Keratinocyte (primary cell): ENCODE measurements at regions not wholly inside any gene's neighbourhood (a gene's known extent, or its start where the extent isn't known, plus 50 kb on each side); places are given as distances from the start of the nearest gene placed in this dataset.

Experiments used
- DNase-seq: peaks from one replicate; pipeline ENCODE4 v3.0.0-alpha.2; 2011; ENCODE audit warnings: low read depth, missing footprints, low spot score
- FAIRE-seq: peaks from 2 replicates; lab custom pipeline; 2011; peaks lifted over from hg19 to GRCh38; lab: Jason Lieb, UNC
- H2AFZ ChIP-seq: 2 replicates; pipeline ENCODE4 v1.6.0; 2012; ENCODE audit warnings: low read length, control low read depth, inconsistent platforms; ENCODE audit not compliant: control insufficient read depth
- H3K27ac ChIP-seq: 2 replicates; pipeline ENCODE4 v1.5.1; 2011; ENCODE audit warnings: low read length; ENCODE audit not compliant: control insufficient read depth, insufficient read depth
- H3K27me3 ChIP-seq: 3 replicates; pipeline ENCODE4 v1.6.0; 2011; ENCODE audit warnings: low read length; ENCODE audit not compliant: control insufficient read depth, insufficient read depth; ENCODE audit errors: extremely low read depth
- H3K36me3 ChIP-seq, 2 experiments: 2 replicates in 1 of 2; 3 replicates in 1 of 2; pipeline ENCODE4 v1.5.1; 2011; ENCODE audit warnings: low read length in 2 of 2, mild to moderate bottlenecking in 1 of 2; ENCODE audit not compliant: control insufficient read depth in 2 of 2, insufficient read depth in 2 of 2; ENCODE audit errors: extremely low read depth in 1 of 2
- H3K4me1 ChIP-seq: 3 replicates; pipeline ENCODE4 v1.5.1; 2011; ENCODE audit warnings: low read length; ENCODE audit not compliant: control insufficient read depth, insufficient read depth; ENCODE audit errors: extremely low read depth
- H3K4me2 ChIP-seq: 3 replicates; pipeline ENCODE4 v1.6.0; 2011; ENCODE audit warnings: low read depth, low read length; ENCODE audit not compliant: control insufficient read depth, insufficient read depth; ENCODE audit errors: extremely low read depth
- H3K4me3 ChIP-seq, 3 experiments: fragments of 200-600 bp in 1 of 3; sonication (generic) in 1 of 3; 2 replicates in 2 of 3; 3 replicates in 1 of 3; pipeline ENCODE4 v1.5.1; 2011 to 2016; ENCODE audit warnings: low read length in 3 of 3, mild to moderate bottlenecking in 3 of 3, control low read depth in 2 of 3, inconsistent platforms in 1 of 3, low read depth in 1 of 3, mixed read lengths in 1 of 3, mixed run types in 1 of 3, moderate library complexity in 1 of 3; ENCODE audit not compliant: control insufficient read depth in 2 of 3, insufficient read depth in 2 of 3; ENCODE audit errors: extremely low read depth in 1 of 3
- H3K79me2 ChIP-seq: 2 replicates; pipeline ENCODE4 v1.6.0; 2012; ENCODE audit warnings: low read length; ENCODE audit not compliant: control insufficient read depth, insufficient read depth
- H3K9ac ChIP-seq: 3 replicates; pipeline ENCODE4 v1.6.0; 2011; ENCODE audit warnings: low read length; ENCODE audit not compliant: control insufficient read depth, insufficient read depth; ENCODE audit errors: extremely low read depth
- H3K9me1 ChIP-seq: 3 replicates; pipeline ENCODE4 v1.6.0; 2011; ENCODE audit warnings: low read length; ENCODE audit not compliant: control insufficient read depth, insufficient read depth; ENCODE audit errors: extremely low read depth
- H3K9me3 ChIP-seq: 2 replicates; pipeline ENCODE4 v1.5.1; 2012; ENCODE audit warnings: low read depth, low read length; ENCODE audit not compliant: control insufficient read depth
- H4K20me1 ChIP-seq: 3 replicates; pipeline ENCODE4 v1.6.0; 2011; ENCODE audit warnings: low read length; ENCODE audit not compliant: control insufficient read depth, insufficient read depth; ENCODE audit errors: extremely low read depth
- EZH2 ChIP-seq: IDR thresholded peaks from one replicate; pipeline ENCODE4 v1.6.1; 2012; ENCODE audit warnings: inconsistent platforms, mild to moderate bottlenecking, low read length, moderate library complexity
- dilution Hi-C: fragments of 300-500 bp; cut with MboI; formaldehyde crosslinking; loops from one replicate; pipeline ENCODE4 v1.7.0; 2020; ENCODE audit warnings: low sequenced_read_pairs; ENCODE audit not compliant: extremely low pct_ligation_motif_present
- TF ChIP-seq, protein P1 (sequence below), 3 experiments: IDR thresholded peaks in 1 of 3; conservative IDR thresholded peaks in 1 of 3; optimal IDR thresholded peaks in 1 of 3; 2 replicates in 2 of 3; 3 replicates in 1 of 3; pipeline versions ENCODE3 to v1.5.1; 2011; ENCODE audit warnings: low read length in 3 of 3, mild to moderate bottlenecking in 3 of 3, moderate library complexity in 2 of 3, control low read depth in 1 of 3, inconsistent platforms in 1 of 3; ENCODE audit not compliant: insufficient read depth in 2 of 3; ENCODE audit errors: extremely low read depth in 1 of 3

DNA sequence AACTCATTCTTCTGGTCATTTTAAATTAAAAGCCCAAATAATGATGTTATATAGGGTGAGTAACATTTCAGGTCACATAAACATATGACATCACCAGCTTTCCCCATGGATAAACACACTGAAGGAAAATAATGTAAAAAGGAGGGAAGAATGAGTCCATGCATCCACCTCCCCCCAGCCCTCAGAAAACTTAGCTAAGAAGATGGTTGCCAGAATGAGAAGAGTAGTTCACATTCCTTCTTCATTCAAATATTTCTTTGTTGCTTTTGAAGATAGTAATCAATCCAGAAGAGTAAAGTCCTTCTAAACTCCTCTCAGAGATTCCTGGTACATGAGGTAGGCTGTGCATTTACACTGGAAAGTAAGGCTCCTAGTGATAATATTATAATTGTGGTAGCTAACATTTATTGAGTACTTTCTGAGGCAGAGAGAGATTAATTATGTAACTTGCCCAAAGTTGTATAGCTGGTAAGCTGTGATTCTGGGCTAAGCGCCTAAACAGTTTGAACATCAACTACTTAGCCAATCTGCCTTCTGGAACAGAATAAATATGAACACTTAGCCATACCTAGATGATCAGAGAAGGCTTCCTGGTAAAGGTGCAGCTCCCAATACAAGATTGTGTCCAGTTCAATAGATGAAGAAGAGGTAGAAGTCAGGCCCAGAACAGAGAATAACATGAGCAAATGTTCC, 256.7 kb upstream of the FN1 start:
- no peak overlapping the region for H3K27ac ChIP-seq
- no peak overlapping the region for H3K4me2 ChIP-seq
- no peaks in the 10 kb centered on the region for H3K9me1 ChIP-seq
- dilution Hi-C loops: no loop called here
- peak overlapping the region; percentile 19 for H2AFZ ChIP-seq
- DNase-seq (no peak), FAIRE-seq (no peak)
- no peak overlapping the region for H3K4me3 ChIP-seq
- no peak for TF ChIP-seq EZH2
- TF ChIP-seq, protein P1, sequence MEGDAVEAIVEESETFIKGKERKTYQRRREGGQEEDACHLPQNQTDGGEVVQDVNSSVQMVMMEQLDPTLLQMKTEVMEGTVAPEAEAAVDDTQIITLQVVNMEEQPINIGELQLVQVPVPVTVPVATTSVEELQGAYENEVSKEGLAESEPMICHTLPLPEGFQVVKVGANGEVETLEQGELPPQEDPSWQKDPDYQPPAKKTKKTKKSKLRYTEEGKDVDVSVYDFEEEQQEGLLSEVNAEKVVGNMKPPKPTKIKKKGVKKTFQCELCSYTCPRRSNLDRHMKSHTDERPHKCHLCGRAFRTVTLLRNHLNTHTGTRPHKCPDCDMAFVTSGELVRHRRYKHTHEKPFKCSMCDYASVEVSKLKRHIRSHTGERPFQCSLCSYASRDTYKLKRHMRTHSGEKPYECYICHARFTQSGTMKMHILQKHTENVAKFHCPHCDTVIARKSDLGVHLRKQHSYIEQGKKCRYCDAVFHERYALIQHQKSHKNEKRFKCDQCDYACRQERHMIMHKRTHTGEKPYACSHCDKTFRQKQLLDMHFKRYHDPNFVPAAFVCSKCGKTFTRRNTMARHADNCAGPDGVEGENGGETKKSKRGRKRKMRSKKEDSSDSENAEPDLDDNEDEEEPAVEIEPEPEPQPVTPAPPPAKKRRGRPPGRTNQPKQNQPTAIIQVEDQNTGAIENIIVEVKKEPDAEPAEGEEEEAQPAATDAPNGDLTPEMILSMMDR (optimal IDR thresholded peaks at IDR 0.05 in 1 of 3, IDR thresholded peaks at IDR 0.05 in 1 of 3, conservative IDR thresholded peaks at IDR 0.05 in 1 of 3; ENCODE audit: extremely low read depth in 1 of 3, insufficient read depth in 2 of 3, low read length in 3 of 3): no peak
- H3K79me2 ChIP-seq: no peaks in the 10 kb centered on the region
- H4K20me1 ChIP-seq: no peaks in the 10 kb centered on the region
- H3K4me1 ChIP-seq: peaks cover 10% of the 10 kb centered on the region
- H3K27me3 ChIP-seq: no peaks in the 10 kb centered on the region
- no peak overlapping the region for H3K9ac ChIP-seq
- no peaks in the 10 kb centered on the region for H3K36me3 ChIP-seq
- H3K9me3 ChIP-seq: no peaks in the 10 kb centered on the region

DNA sequence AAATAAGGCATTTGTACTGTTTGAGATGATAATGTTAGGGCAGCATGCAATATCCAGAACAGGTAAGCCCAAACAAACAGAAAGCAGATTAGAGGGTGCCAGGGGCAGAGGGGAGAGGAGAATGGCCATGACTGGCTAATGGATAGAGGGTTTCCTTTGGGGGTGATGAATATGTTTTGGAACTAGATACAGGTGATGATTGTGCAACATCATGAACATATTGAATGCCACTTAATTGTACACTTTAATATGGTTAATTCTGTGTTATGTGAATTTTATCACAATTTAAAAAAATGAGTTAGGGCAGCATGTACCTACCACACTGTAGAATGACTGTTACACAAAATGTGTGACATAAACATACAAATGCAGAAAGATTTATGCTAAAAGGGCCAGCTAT, 255.5 kb upstream of the FN1 start:
- no peaks in the 10 kb centered on the region for H3K27me3 ChIP-seq
- DNase-seq (no peak), FAIRE-seq (no peak)
- no peaks in the 10 kb centered on the region for H3K36me3 ChIP-seq
- H3K4me3 ChIP-seq: no peak overlapping the region
- dilution Hi-C loops: no loop called here
- H3K4me1 ChIP-seq: peaks cover 10% of the 10 kb centered on the region
- no peak overlapping the region for H3K4me2 ChIP-seq
- H3K27ac ChIP-seq: no peak overlapping the region
- no peak overlapping the region for H2AFZ ChIP-seq
- H3K9me3 ChIP-seq: no peaks in the 10 kb centered on the region
- H4K20me1 ChIP-seq: no peaks in the 10 kb centered on the region
- no peaks in the 10 kb centered on the region for H3K79me2 ChIP-seq
- TF ChIP-seq, protein P1 (optimal IDR thresholded peaks at IDR 0.05 in 1 of 3, IDR thresholded peaks at IDR 0.05 in 1 of 3, conservative IDR thresholded peaks at IDR 0.05 in 1 of 3; ENCODE audit: extremely low read depth in 1 of 3, insufficient read depth in 2 of 3, low read length in 3 of 3): no peak
- TF ChIP-seq EZH2: no peak
- no peak overlapping the region for H3K9ac ChIP-seq
- no peaks in the 10 kb centered on the region for H3K9me1 ChIP-seq
